ENCODE measurements at regions not wholly inside any gene's neighbourhood (a gene's known extent, or its start where the extent isn't known, plus 50 kb on each side); places are given as distances from the start of the nearest gene placed in this dataset.
A peak's percentile ranks its signal among the peaks of the same experiment; 100 is the strongest.

GRCh38 chrX:33735182-33735581 is 396.9 kb downstream of the FAM47A start:
- intact Hi-C loops (cut with DNase I): no loop called here
- no peak for TF ChIP-seq POLR2A (IDR thresholded peaks at IDR 0.05)
- TF ChIP-seq CTCF (IDR thresholded peaks at IDR 0.05): no peak
- TF ChIP-seq POLR2AphosphoS5 (IDR thresholded peaks at IDR 0.05; ENCODE audit: insufficient read depth in 1 of 2, low read depth in 1 of 2): no peak

GRCh38 chrX:33726281-33727160 is 405.6 kb downstream of the FAM47A start:
- no peaks in the 10 kb centered on the region for H3K27me3 ChIP-seq
- no peak for DNase-seq (ENCODE audit: extremely low spot score in 2 of 2)
- TF ChIP-seq POLR2AphosphoS5 (IDR thresholded peaks at IDR 0.05; ENCODE audit: insufficient read depth in 1 of 2, low read depth in 1 of 2): no peak
- no peak for TF ChIP-seq CTCF (IDR thresholded peaks at IDR 0.05)
- no peak for TF ChIP-seq POLR2A (IDR thresholded peaks at IDR 0.05)
- H3K9me3 ChIP-seq: no peaks in the 10 kb centered on the region
- no peaks in the 10 kb centered on the region for H3K36me3 ChIP-seq
- no peaks in the 10 kb centered on the region for H3K4me1 ChIP-seq
- no peak overlapping the region for H3K27ac ChIP-seq
- intact Hi-C loops (cut with DNase I): no loop called here
- peak overlapping the region; percentile 25 to 40 for H3K4me3 ChIP-seq

More at GRCh38 chrX:33735182-33735581, 396.9 kb downstream of the FAM47A start:
- Histone ChIP-seq H3K4me1 (no peaks in the 10 kb centered on the region), H3K36me3 (no peaks in the 10 kb centered on the region), H3K9me3 (no peaks in the 10 kb centered on the region), H3K4me3 (no peak overlapping the region), H3K27ac (no peak overlapping the region), H3K27me3 (no peaks in the 10 kb centered on the region)
- no peak for DNase-seq (ENCODE audit: extremely low spot score in 2 of 2)

- H3K27ac ChIP-seq: no peak overlapping the region
- peak overlapping the region; percentile 25 to 40 for H3K4me3 ChIP-seq
- no peak for DNase-seq (ENCODE audit: extremely low spot score in 2 of 2)
- no peaks in the 10 kb centered on the region for H3K4me1 ChIP-seq
- H3K36me3 ChIP-seq: no peaks in the 10 kb centered on the region
- TF ChIP-seq POLR2AphosphoS5 (IDR thresholded peaks at IDR 0.05; ENCODE audit: insufficient read depth in 1 of 2, low read depth in 1 of 2): no peak
- TF ChIP-seq CTCF (IDR thresholded peaks at IDR 0.05): no peak
- TF ChIP-seq POLR2A (IDR thresholded peaks at IDR 0.05): no peak
- H3K9me3 ChIP-seq: no peaks in the 10 kb centered on the region
- H3K27me3 ChIP-seq: no peaks in the 10 kb centered on the region
- intact Hi-C loops (cut with DNase I): no loop called here
Measured at GRCh38 chrX:33725535-33726210, 406.4 kb downstream of the FAM47A start.

- Histone ChIP-seq H3K9me3 (no peaks in the 10 kb centered on the region), H3K4me3 (no peak overlapping the region), H3K36me3 (no peaks in the 10 kb centered on the region), H3K4me1 (no peaks in the 10 kb centered on the region), H3K27me3 (no peaks in the 10 kb centered on the region), H3K27ac (no peak overlapping the region)
- intact Hi-C loops (cut with DNase I): no loop called here
- no peak for DNase-seq (ENCODE audit: extremely low spot score in 2 of 2)
- TF ChIP-seq POLR2A (IDR thresholded peaks at IDR 0.05): no peak
- TF ChIP-seq CTCF (IDR thresholded peaks at IDR 0.05): no peak
- TF ChIP-seq POLR2AphosphoS5 (IDR thresholded peaks at IDR 0.05; ENCODE audit: insufficient read depth in 1 of 2, low read depth in 1 of 2): no peak
Measured at GRCh38 chrX:33721927-33722326, 410.2 kb downstream of the FAM47A start.

- H3K27me3 ChIP-seq: no peaks in the 10 kb centered on the region
- TF ChIP-seq POLR2AphosphoS5 (IDR thresholded peaks at IDR 0.05; ENCODE audit: insufficient read depth in 1 of 2, low read depth in 1 of 2) (no peak), POLR2A (IDR thresholded peaks at IDR 0.05) (no peak), CTCF (IDR thresholded peaks at IDR 0.05) (no peak)
- no peak overlapping the region for H3K27ac ChIP-seq
- DNase-seq (ENCODE audit: extremely low spot score in 2 of 2): no peak
- H3K4me1 ChIP-seq: no peaks in the 10 kb centered on the region
- no peaks in the 10 kb centered on the region for H3K9me3 ChIP-seq
- intact Hi-C loops (cut with DNase I): no loop called here
- no peaks in the 10 kb centered on the region for H3K36me3 ChIP-seq
- no peak overlapping the region for H3K4me3 ChIP-seq
Measured at GRCh38 chrX:33686105-33686504, 446.0 kb downstream of the FAM47A start.
